ENCODE measurements at regions not wholly inside any gene's neighbourhood (a gene's known extent, or its start where the extent isn't known, plus 50 kb on each side); places are given as distances from the start of the nearest gene placed in this dataset.

GRCh38 chr1:164017239-164017638 is 541.7 kb upstream of the PBX1 start:
- no peak overlapping the region for H3K27ac ChIP-seq
- H3K4me1 ChIP-seq (replicated peaks in 1 of 2) = no peaks in the 10 kb centered on the region
- 90 to 95% methylated on average over 1 of the region's 1 CpG; no CpG with 5 or more reads in 2 of the 4 donors for WGBS, 4 donors

GRCh38 chr1:164020391-164020790 is 538.6 kb upstream of the PBX1 start:
- WGBS, 4 donors = 44 to 82% (median 63%) methylated on average over 2 of the region's 2 CpGs
- intact Hi-C loops (cut with DNase I) = no loop called here
- H3K4me1 ChIP-seq (replicated peaks in 1 of 2) = no peaks in the 10 kb centered on the region
- H3K4me3 ChIP-seq = no peak overlapping the region
- H3K9me3 ChIP-seq (replicated peaks in 1 of 3) = peaks cover 0 to 9% (median 0%) of the 10 kb centered on the region in 3 donors
- no peaks in the 10 kb centered on the region for H3K27me3 ChIP-seq
- H3K36me3 ChIP-seq (replicated peaks in 1 of 2) = no peaks in the 10 kb centered on the region
- TF ChIP-seq CTCF (IDR thresholded peaks at IDR 0.05) (no peak), POLR2A (IDR thresholded peaks at IDR 0.05) (no peak)
- H3K27ac ChIP-seq = no peak overlapping the region
- no peak for DNase-seq

More at GRCh38 chr1:164017239-164017638, 541.7 kb upstream of the PBX1 start:
- H3K9me3 ChIP-seq (replicated peaks in 1 of 3) = peaks cover 0 to 9% (median 0%) of the 10 kb centered on the region in 3 donors
- H3K36me3 ChIP-seq (replicated peaks in 1 of 2) = no peaks in the 10 kb centered on the region
- intact Hi-C loops (cut with DNase I) = no loop called here
- H3K27me3 ChIP-seq = no peaks in the 10 kb centered on the region
- DNase-seq = no peak
- H3K4me3 ChIP-seq = no peak overlapping the region
- TF ChIP-seq CTCF (IDR thresholded peaks at IDR 0.05) = no peak
- TF ChIP-seq POLR2A (IDR thresholded peaks at IDR 0.05) = no peak

DNA sequence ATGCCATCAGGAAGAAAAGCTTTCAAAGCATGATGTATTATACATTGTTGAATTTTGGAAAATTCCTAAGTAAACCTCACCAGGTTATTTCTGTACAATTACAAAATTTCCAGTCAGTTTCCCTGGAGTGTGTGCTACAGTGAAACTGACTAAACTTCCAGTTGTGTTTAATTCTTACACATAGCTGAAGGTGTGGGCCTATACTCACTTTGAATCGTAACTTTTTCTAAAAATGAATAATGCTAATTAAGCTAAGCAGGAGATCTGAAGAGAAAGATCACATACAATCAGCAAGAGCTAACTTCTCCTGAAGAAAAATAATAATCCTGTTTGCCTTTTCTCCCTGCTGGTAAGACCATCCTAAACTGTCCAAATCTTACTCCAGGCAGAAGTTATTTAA is 537.2 kb upstream of the PBX1 start:
- H3K4me3 ChIP-seq = no peak overlapping the region
- intact Hi-C loops (cut with DNase I) = no loop called here
- H3K36me3 ChIP-seq (replicated peaks in 1 of 2) = no peaks in the 10 kb centered on the region
- peaks cover 0 to 9% (median 0%) of the 10 kb centered on the region in 3 donors for H3K9me3 ChIP-seq (replicated peaks in 1 of 3)
- H3K27me3 ChIP-seq = no peaks in the 10 kb centered on the region
- H3K27ac ChIP-seq = peak overlapping the region in 1 of 5 donors; percentile 66
- no peaks in the 10 kb centered on the region for H3K4me1 ChIP-seq (replicated peaks in 1 of 2)
- WGBS, 4 donors = 53 to 70% (median 66%) methylated on average over 1 of the region's 1 CpG
- TF ChIP-seq CTCF (IDR thresholded peaks at IDR 0.05) = no peak
- no peak for TF ChIP-seq POLR2A (IDR thresholded peaks at IDR 0.05)
- DNase-seq = no peak

DNA sequence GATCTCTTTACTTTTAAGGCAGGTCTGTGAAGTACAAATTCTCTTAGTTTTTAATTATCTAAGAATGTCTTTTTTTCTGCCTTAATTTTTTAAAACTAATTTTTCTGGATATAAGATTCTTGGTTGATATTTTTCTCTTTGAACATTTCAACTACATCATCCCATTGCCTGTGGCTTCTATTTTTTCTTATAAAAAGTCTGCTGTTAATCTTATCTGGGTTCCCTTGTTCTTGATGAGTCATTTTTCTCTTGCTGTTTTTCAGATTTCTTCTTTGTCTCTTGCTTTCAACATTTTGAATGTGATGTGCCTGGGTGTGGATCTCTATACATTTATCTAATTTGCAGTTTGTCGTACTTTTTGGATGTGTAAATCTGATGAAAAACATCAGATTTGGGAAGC is 525.2 kb upstream of the PBX1 start:
- no peak for DNase-seq
- intact Hi-C loops (cut with DNase I) = no loop called here
- no peaks in the 10 kb centered on the region for H3K4me1 ChIP-seq (replicated peaks in 1 of 2)
- no peak overlapping the region for H3K27ac ChIP-seq
- TF ChIP-seq CTCF (IDR thresholded peaks at IDR 0.05) (no peak), POLR2A (IDR thresholded peaks at IDR 0.05) (no peak)
- H3K9me3 ChIP-seq (replicated peaks in 1 of 3) = peaks cover 0 to 12% (median 0%) of the 10 kb centered on the region in 3 donors
- no peaks in the 10 kb centered on the region for H3K36me3 ChIP-seq (replicated peaks in 1 of 2)
- 39 to 85% (median 51%) methylated on average over 1 of the region's 1 CpG for WGBS, 4 donors
- no peak overlapping the region for H3K4me3 ChIP-seq
- no peaks in the 10 kb centered on the region for H3K27me3 ChIP-seq
